ENCODE measurements at regions not wholly inside any gene's neighbourhood (a gene's known extent, or its start where the extent isn't known, plus 50 kb on each side); places are given as distances from the start of the nearest gene placed in this dataset.

DNA sequence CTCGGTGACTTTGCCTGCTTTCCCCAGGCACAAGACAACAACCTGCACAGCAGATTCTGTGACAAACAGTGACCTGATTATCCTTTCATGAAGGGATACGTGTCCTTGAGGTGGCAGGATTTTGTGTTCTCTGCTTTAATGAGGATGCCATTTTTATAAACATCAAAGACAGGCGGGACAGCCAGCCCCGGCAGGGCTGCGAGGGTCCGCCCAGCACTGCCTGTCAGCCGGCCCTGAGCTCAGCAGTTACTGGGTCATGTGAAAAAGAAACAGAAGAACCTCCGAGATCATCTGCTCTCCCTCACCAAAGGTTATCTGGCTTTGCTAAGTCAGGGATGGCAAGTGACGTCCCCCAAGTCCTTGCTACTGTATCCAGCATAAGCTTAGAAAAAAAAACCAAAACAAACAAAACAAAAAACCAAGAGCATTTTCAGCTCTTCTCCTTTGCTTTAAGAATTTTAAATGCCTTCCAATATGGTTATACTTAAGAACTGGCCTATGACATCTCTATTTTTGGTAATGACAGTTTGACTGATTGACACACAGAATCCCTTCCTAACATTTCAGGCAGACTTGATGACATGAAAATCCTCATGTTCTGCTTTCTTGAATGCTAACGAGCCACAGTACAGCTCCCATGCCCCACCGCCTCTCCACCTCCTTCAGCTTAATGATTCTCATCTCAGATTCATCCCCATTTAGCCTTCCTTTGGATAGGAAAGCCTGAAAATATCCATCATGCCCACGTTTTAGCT is 666.6 kb upstream of the ARGLU1 start:
- no peak for DNase-seq

GRCh38 chr13:107233541-107233940 is 665.6 kb upstream of the ARGLU1 start:
- no peak for DNase-seq

DNA sequence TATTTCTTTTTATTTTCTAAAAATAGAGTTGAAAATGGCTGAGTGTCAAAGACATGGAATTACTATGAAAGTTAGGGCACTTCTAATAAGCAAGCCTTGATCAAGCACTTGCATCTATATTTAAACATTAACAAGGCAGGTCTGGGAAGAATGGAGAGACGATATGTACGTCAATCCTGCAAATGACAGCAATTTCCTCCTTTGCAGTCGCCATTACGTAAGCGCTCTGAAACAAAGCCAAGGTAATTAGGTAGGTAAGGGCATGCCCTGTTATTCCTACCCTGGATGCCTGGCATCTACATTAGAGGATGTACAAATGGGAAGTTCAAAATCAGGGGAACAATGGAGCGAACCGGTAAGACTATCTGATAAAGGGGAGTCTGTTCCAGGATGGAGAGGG is 664.0 kb upstream of the ARGLU1 start:
- DNase-seq = no peak

DNA sequence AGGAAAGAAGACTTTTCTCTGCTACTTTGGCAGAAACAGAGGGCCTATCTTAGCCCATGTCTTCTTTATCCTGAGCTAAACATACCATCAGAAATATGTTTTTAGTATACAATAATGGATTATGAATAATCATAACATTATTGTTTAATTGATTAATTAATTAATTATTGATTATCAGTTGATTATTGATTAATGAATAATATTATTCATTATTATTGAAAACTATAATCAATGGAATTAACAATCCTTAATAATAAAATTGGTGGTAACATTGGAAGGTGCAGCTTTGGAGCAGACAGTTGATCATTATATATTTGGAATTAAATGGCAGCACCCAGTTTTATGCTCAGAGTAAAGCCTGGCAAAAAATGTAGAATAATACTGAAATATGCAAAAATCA is 655.9 kb upstream of the ARGLU1 start:
- DNase-seq = no peak

DNA sequence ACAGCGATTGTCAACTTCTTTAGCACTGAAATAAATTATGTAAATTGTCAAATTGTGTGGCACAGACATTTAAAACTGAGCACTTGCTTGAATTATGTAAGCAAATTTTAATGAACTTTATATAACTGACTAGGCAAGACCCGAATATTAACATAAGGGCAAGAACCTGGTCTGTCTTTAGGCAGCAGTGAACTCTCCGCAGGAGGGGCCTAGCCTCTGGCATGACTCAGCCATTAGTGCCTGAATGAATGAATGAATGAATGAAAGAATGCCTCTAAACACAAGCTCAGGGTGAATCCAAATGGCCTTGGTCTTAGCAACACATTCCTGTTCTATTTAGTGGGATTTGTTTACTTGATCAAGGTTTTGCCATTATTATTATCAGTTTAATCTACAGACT is 654.7 kb upstream of the ARGLU1 start:
- DNase-seq = no peak

DNA sequence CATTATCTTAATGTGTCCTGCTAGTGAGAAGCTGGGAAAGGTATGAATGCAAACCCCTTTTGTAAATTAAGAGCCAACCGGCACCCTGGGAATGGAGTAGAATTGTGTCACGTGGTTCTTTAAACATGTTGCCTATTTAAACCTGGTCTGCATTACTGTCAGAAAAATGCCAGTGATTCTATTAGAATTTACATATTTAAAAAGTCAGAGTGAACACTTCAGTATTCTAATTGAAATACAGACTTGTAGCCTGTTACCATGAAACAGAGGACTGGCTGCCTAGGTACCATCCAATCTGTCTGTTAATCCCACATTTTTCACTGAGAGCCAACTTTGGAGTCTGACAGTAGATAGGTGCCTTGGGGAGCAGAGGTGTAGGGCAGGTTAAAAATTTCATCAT is 652.3 kb upstream of the ARGLU1 start:
- DNase-seq = no peak

- no peak for DNase-seq
Measured at GRCh38 chr13:107217251-107217650, 649.3 kb upstream of the ARGLU1 start.

DNA sequence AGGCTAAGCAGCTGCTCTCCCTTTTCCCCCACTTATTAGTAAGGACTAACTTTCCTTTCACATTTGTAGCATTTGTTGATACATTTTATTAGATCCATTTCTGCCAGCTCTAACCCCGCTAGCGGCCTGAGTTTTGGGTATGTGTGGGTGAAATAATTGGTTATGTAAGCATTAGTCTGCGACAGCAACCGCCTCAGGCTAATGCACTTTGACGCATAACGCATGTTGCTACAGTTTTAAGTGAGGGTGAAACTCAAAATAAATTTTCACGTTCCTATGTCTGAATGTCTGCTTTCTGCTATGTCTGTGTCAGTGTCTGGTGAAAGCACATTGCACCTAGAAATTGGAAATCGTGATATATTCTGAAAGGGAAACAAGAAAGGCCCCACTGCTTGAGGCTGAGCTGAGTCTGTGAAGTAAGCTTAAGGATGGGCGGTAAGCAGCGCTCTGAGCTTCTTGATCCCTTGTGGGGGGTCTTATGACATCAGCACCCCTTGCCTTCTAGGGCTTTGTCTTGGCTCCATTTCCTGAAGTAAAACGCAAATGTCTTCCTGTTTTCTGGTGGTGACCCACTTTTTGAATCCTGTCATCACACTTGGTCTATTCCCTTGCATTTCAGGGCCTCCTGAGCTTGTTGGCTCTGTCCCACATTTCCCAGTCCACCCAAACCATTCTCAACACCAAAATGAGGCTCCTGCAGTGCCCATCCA is 648.3 kb upstream of the ARGLU1 start:
- no peak for DNase-seq

DNA sequence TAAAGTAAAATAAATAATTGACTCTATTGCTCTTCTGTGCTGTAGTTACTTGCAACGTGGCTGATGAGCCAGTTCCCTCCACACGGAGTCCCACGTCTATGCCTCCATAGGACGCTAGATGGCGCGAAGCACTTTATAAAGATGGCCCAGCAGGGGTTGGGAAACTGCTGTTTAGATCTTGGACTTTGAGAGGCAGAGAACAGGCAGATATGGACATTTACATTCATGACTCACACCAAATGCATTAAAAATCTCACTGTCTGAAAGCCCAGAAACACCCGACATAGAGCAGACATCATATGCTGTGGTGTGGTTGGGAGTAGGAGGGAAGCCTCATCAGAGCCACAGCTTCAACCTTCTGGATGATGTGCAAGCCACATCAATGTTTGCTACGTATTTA is 643.1 kb upstream of the ARGLU1 start:
- DNase-seq = peak; percentile 19

DNA sequence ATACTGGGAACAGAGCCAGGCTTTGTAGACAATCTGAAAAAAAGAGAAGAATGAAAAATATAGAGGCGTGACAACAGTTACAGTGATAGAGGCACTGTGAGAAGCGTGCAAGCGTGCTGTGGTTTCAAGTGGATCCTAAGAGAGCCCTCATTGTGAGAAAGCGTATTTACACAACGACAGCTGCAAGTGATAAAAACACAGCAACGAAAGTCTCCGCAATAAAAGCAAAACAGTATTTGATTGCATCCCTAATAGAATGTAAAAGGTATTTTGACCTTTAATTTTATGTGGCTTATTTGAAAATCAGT is 642.7 kb upstream of the ARGLU1 start:
- no peak for DNase-seq

DNA sequence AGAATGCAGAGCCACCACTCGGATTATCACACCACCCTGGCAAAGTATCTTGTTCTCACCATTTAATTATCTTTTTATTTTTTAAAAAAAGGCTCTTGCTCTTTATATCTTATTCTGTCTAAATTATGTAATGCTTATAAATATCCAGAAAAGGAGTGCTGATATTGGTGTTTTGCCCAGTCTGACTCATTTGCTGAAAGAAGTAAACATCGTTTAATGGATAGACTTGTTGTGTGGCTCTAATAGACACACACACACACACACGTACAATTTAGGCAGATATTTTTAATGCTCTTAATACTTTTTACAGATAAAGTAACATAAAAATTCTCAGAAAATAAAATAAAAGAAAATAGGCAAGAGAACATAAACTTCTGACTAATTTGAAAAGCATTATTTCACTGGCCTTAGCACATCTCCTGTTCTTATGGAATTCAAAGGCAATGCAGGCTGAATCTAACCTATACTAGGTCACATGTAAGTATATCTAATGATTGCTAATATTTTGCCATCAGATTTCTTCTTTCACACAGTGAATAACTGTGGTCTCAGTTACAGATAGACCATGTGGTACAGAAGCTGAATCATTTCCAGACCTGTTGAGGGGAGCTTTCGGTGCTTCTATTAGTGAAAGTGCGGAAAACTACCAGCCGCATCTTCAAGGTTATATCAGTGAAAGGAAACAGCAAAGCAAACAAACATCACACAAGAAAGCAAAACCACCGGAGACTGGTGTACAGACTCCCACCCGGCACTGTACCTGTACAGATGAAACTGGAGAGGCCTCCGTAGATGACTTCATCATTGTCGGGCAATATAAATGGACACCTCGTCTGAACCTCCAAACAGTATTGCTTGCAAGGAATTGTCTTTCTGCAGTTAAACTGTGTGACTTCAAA is 642.1 kb upstream of the ARGLU1 start:
- DNase-seq = no peak

DNA sequence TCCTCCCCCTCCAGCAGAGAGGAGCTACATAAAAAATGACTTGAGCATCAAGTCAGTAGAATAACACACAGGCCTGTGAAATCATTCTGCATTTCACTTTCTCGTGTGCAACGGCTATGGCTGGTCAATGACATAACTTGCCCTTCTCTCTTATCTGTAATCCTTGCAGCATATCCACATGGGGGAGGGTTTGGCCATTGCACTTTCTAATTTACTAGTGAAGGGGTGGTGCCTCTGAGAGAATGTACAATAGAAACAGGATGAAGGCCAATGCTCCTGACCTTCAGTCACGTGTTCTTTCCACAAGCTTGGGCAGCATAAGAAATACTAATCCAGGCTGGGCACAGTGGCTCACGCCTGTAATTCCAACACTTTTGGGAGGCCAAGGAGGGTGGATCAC is 641.0 kb upstream of the ARGLU1 start:
- DNase-seq = no peak

DNA sequence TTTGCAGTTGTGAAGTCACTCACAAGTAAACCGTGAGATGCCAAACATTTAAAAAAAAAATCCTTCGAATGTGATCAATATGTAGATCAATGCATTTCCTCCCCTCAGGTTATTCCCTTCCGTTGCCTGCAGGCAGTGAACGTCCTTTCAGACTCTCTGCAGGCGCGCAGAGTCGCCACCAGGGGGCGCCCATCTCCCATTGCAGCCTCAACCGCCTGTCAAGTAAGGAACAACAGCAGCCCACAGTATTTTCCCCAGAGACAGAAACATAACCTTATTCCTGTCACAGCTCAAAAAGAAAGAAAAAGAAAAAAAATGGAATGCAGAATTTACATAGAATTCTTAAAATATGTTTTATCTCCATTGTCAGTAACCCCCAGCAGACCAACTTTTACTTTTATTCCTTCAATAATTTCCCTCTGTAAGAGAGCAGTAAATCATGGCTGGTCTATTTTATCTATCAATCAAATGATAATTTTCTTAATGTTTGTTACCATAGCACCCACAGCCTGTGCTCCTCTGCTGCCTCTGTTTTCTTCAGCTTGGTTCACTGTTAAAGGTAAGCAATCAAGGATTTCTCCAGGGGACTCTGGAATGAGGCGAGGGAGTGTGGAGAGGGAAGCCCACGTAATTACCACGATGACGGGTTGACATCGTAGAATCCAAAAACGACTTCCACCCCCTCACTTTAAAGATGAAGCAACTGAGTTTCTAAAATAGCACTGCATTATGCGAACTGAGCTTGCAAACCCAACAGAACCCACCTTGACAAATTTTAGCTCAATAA is 637.6 kb upstream of the ARGLU1 start:
- DNase-seq = peak; percentile 44

DNA sequence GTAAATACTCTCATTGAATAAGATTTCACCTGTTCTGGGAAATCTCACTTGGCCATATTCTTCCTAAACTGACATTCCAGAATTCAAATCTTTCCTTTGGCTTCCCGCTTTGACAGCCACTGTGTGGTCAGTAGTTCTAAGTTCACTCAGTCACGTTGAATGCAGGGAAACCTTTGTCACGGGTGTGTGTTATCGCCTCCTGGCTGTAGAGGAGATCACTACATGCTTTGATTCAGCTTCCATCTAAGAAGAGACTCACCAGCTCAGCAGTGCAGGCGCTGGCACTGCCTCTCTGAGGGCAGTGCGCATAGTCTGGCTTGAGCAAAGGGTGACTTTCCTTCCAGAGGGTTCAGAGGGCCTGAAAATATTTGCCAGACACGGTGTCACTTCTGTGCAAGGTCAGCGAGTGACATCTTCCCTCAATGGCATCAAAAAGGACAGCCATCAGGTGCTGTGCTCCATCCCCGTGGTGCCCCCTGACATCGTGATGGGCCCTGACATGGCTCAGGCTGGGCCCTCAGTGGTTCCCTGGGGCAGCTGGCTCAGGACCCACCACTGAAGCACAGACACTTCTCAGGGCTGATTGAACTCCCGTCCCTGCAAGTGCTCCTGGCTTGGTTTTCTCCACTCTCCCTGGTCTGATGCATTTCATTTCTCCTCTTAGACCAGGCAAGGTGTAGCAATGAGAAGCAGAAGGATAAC is 635.4 kb upstream of the ARGLU1 start:
- DNase-seq = no peak

- DNase-seq = no peak
Measured at GRCh38 chr13:107202371-107203023, 634.6 kb upstream of the ARGLU1 start.

DNA sequence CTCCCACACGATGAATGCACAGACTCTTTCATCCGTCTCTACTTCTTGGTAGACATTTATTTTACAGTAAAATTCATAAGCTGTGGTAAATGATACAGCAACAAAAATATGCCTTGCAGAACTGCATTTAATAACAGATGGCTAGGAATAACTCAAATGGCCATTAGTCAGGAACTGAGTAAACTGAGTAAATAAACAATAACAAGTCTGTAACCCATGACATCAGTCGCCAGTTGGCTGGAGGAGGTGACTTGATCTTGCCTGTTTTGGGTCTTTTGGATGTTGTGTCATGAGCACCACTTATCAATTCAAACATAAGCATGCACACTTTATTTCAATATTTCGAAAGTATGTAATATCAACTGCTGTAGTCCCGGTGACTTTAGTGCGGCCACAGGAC is 632.6 kb upstream of the ARGLU1 start:
- no peak for DNase-seq

GRCh38 chr13:107192289-107192688 is 624.4 kb upstream of the ARGLU1 start:
- DNase-seq = no peak

DNA sequence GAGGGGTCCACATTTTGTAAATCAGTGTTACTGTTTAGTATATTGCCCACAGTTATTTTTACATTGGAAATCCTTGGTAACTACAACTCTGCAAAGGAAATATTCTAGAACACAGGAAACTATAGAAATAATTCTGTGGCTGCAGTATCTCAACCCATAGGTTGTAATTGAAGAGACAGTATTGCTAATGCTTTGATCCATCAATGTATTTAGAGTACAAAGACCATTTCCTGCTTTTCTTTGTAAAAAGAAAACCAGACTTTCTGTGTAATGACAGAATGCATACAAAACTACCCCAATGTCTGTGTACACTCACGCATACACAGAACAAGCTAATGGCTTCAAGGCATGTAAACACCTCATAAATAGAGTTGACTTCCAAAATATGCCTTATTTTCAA is 622.1 kb upstream of the ARGLU1 start:
- DNase-seq = no peak

DNA sequence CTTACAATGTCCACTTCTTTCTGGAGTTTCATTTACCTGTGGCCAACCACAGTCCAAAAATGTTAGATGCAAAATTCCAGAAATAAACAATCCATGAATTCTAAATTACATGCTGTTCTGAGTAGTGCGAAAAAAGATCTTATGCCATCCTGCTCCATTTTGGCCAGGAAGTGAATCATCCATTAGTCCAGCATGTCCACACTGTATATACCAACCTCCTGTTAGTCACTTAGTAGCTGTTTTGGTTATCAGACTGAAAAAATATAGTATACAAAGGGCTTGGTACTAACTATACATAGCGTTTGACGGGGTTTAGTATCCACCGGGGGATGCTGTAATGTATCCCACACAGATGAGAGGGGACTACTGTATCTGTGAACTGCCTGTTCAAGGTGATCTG is 618.0 kb upstream of the ARGLU1 start:
- no peak for DNase-seq

- DNase-seq = no peak
Measured at GRCh38 chr13:107170270-107170931, 602.5 kb upstream of the ARGLU1 start.

DNA sequence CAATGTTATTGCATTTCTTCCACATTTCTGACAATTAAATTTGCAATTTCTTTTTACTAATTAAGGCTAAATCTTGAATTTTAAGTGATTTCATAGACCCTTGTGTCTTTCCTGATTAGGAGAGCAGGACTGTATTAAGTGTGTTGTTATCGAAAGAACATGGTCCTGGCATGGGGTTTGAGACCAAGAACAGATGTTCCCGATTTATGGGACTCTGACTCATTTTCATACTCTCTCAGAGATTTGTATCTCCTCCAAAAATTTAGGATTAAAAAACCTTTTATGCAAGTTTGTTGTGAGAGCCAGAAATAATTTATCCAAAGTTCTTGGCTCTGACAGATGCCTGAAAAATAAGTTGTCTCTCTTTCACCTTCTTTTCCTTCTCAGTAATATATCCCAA is 589.3 kb upstream of the ARGLU1 start:
- DNase-seq = no peak
